IMR-90 (cell line): ENCODE measurements at regions not wholly inside any gene's neighbourhood (a gene's known extent, or its start where the extent isn't known, plus 50 kb on each side); places are given as distances from the start of the nearest gene placed in this dataset.

Experiments
- ATAC-seq: fragments of 200-7000 bp; cut with Tn5 transposase; 2 replicates; pipeline ENCODE4 v1.9.1; 2020; ENCODE audit warnings: low read depth, mild to moderate bottlenecking, moderate library complexity
- BruUV-seq: library from RNA; stranded (reverse); fragments of 400-500 nt; replicated peaks from 2 replicates; lab custom pipeline; 2021; lab: Mats Ljungman, UMichigan
- CTCF ChIA-PET: fragments of 300-600 bp; formaldehyde crosslinking; extraction: SDS; loops from one replicate; lab custom pipeline; 2021; ENCODE audit warnings: antibody characterized with exemption; lab: Yijun Ruan, JAX
- POLR2A ChIA-PET: fragments of 300-600 bp; sonication (Branson Sonifier 250); formaldehyde crosslinking; loops from one replicate; lab custom pipeline; 2022; ENCODE audit warnings: antibody characterized with exemption; ENCODE audit not compliant: unreplicated experiment; lab: Charles Lee
- DNase-seq: peaks from one replicate; pipeline ENCODE4 v3.0.0; 2013
- H2AFZ ChIP-seq: replicated peaks from 2 replicates; pipeline ENCODE3; 2013; ENCODE audit warnings: low read length, mild to moderate bottlenecking; ENCODE audit not compliant: poor library complexity
- H2AK5ac ChIP-seq: 2 replicates; pipeline ENCODE4 v1.6.1; 2013; ENCODE audit warnings: low read depth, low read length, inconsistent platforms
- H2AK9ac ChIP-seq: replicated peaks from 2 replicates; pipeline ENCODE3; 2013; ENCODE audit warnings: mild to moderate bottlenecking, low read depth, low read length, moderate library complexity; ENCODE audit not compliant: poor library complexity
- H2BK120ac ChIP-seq: 2 replicates; pipeline ENCODE4 v1.6.1; 2013; ENCODE audit warnings: low read depth, low read length, inconsistent platforms
- H2BK15ac ChIP-seq: 3 replicates; pipeline ENCODE4 v1.6.1; 2013; ENCODE audit warnings: low read depth, low read length, inconsistent platforms
- H2BK20ac ChIP-seq: 2 replicates; pipeline ENCODE4 v1.6.1; 2013; ENCODE audit warnings: low read depth, mild to moderate bottlenecking, inconsistent platforms, low read length, moderate library complexity
- H2BK5ac ChIP-seq: 2 replicates; pipeline ENCODE4 v1.6.1; 2013; ENCODE audit warnings: mild to moderate bottlenecking, low read depth, low read length, inconsistent platforms; ENCODE audit not compliant: poor library complexity, severe bottlenecking
- H3K14ac ChIP-seq: replicated peaks from 2 replicates; pipeline ENCODE4 v1.6.1; 2013; ENCODE audit warnings: low read depth, low read length, inconsistent platforms
- H3K18ac ChIP-seq: 2 replicates; pipeline ENCODE4 v1.6.1; 2013; ENCODE audit warnings: low read depth, low read length, control low read depth
- H3K23ac ChIP-seq: 2 replicates; pipeline ENCODE4 v1.6.1; 2013; ENCODE audit warnings: low read depth, low read length, inconsistent platforms
- H3K27ac ChIP-seq: 2 replicates; pipeline ENCODE4 v1.5.1; 2013; ENCODE audit warnings: mild to moderate bottlenecking, control low read depth, low read length; ENCODE audit not compliant: insufficient read depth
- H3K27me3 ChIP-seq: 2 replicates; pipeline ENCODE4 v1.6.1; 2013; ENCODE audit warnings: low read length; ENCODE audit not compliant: control insufficient read depth, insufficient read depth
- H3K36me3 ChIP-seq: 2 replicates; pipeline ENCODE4 v1.6.1; 2013; ENCODE audit warnings: low read length, mixed read lengths; ENCODE audit not compliant: control insufficient read depth, insufficient read depth
- H3K4ac ChIP-seq: 2 replicates; pipeline ENCODE4 v1.6.1; 2013; ENCODE audit warnings: low read depth, low read length, inconsistent platforms
- H3K4me1 ChIP-seq: 2 replicates; pipeline ENCODE4 v1.6.1; 2013; ENCODE audit warnings: low read length, mixed read lengths; ENCODE audit not compliant: control insufficient read depth, insufficient read depth
- H3K4me2 ChIP-seq: 2 replicates; pipeline ENCODE4 v1.6.1; 2013; ENCODE audit warnings: low read depth, mild to moderate bottlenecking, control low read depth, low read length, moderate library complexity
- H3K4me3 ChIP-seq: 2 replicates; pipeline ENCODE4 v1.5.1; 2013; ENCODE audit warnings: low read depth, mild to moderate bottlenecking, control low read depth, low read length, moderate library complexity; ENCODE audit not compliant: insufficient read depth
- H3K56ac ChIP-seq: 2 replicates; pipeline ENCODE4 v1.6.1; 2013; ENCODE audit warnings: low read length, inconsistent platforms; ENCODE audit not compliant: insufficient read depth; ENCODE audit errors: extremely low read depth
- H3K79me1 ChIP-seq, 2 experiments: 2 replicates each; pipeline ENCODE4 v1.6.1; 2013; ENCODE audit warnings: low read length in 2 of 2, inconsistent platforms in 1 of 2, low read depth in 1 of 2
- H3K9ac ChIP-seq: 2 replicates; pipeline ENCODE4 v1.6.1; 2013; ENCODE audit warnings: low read depth, low read length, control low read depth
- H3K9me1 ChIP-seq: 2 replicates; pipeline ENCODE4 v1.6.1; 2013; ENCODE audit warnings: low read length, inconsistent platforms; ENCODE audit not compliant: insufficient read depth
- H3K9me3 ChIP-seq: 2 replicates; pipeline ENCODE4 v1.6.1; 2013; ENCODE audit warnings: low read length; ENCODE audit not compliant: control insufficient read depth, insufficient read depth
- H4K20me1 ChIP-seq: 2 replicates; pipeline ENCODE4 v1.6.1; 2013; ENCODE audit warnings: low read length, inconsistent platforms; ENCODE audit not compliant: insufficient read depth
- H4K5ac ChIP-seq: 2 replicates; pipeline ENCODE4 v1.6.1; 2013; ENCODE audit warnings: mild to moderate bottlenecking, low read depth, low read length, control low read depth
- H4K8ac ChIP-seq, 2 experiments: 2 replicates each; pipeline ENCODE4 v1.6.1; 2013; ENCODE audit warnings: low read depth in 2 of 2, low read length in 2 of 2, control low read depth in 1 of 2, inconsistent platforms in 1 of 2
- H4K91ac ChIP-seq: 2 replicates; pipeline ENCODE4 v1.6.1; 2013; ENCODE audit warnings: low read depth, low read length, inconsistent platforms; ENCODE audit not compliant: insufficient read depth
- BHLHE40 ChIP-seq: fragments of 150-350 bp; IDR thresholded peaks from 2 replicates; pipeline ENCODE4 v1.6.1; 2016; ENCODE audit warnings: mild to moderate bottlenecking, low read depth, low read length
- CEBPB ChIP-seq: IDR thresholded peaks from 2 replicates; pipeline ENCODE4 v1.6.1; 2012; ENCODE audit warnings: low read depth, low read length, improper control_type of control experiment
- CHD1 ChIP-seq: IDR thresholded peaks from 2 replicates; pipeline ENCODE4 v1.6.1; 2012; ENCODE audit warnings: low read depth, low read length, improper control_type of control experiment
- FOS ChIP-seq: fragments of 150-350 bp; IDR thresholded peaks from 2 replicates; pipeline ENCODE4 v1.6.1; 2016; ENCODE audit warnings: low read depth, low read length
- MAFK ChIP-seq: IDR thresholded peaks from 2 replicates; pipeline ENCODE4 v1.6.1; 2012; ENCODE audit warnings: low read depth, low read length, improper control_type of control experiment
- MXI1 ChIP-seq: IDR thresholded peaks from 2 replicates; pipeline ENCODE4 v1.6.1; 2012; ENCODE audit warnings: low read depth, mild to moderate bottlenecking, low read length, moderate library complexity, borderline replicate concordance
- NFE2L2 ChIP-seq: fragments of 150-350 bp; IDR thresholded peaks from 2 replicates; pipeline ENCODE4 v1.6.1; 2016; ENCODE audit warnings: low read depth, mild to moderate bottlenecking, low read length
- RAD21 ChIP-seq: IDR thresholded peaks from 2 replicates; pipeline ENCODE4 v1.6.1; 2012; ENCODE audit warnings: low read length, improper control_type of control experiment
- RFX5 ChIP-seq: IDR thresholded peaks from 2 replicates; pipeline ENCODE4 v1.8.0; 2012; ENCODE audit warnings: low read depth, mild to moderate bottlenecking, low read length, moderate library complexity
- SMC3 ChIP-seq: fragments of 150-350 bp; IDR thresholded peaks from 2 replicates; pipeline ENCODE4 v1.6.1; 2016; ENCODE audit warnings: low read depth, mild to moderate bottlenecking, antibody characterized with exemption, low read length, moderate library complexity
- WGBS, 2 experiments: methylation state at CpG; one replicate each; pipeline versions ENCODE4 v1.1.5 to v1.1.7; 2013; ENCODE audit warnings: missing lambda C conversion rate in 2 of 2; ENCODE audit not compliant: insufficient read length in 1 of 2; ENCODE audit errors: extremely low coverage in 2 of 2; 5-methylcytosine and 5-hydroxymethylcytosine counted together
- dilution Hi-C: fragments of 300-500 bp; cut with HindIII; formaldehyde crosslinking; loops from one replicate; pipeline ENCODE4 v1.14.3; 2018; ENCODE audit warnings: low sequenced_read_pairs; ENCODE audit not compliant: unreplicated experiment
- in situ Hi-C: fragments of 300-500 bp; cut with MboI; formaldehyde crosslinking; loops from 3 replicates; pipeline ENCODE4 v1.14.3; 2019; ENCODE audit warnings: low sequenced_read_pairs, inconsistent platforms, mixed read lengths
- intact Hi-C: fragments of 100-400 bp; cut with micrococcal nuclease; formaldehyde crosslinking; loops from 2 replicates; pipeline ENCODE4 v1.10.0; 2022
- TF ChIP-seq, protein P1 (sequence below): conservative IDR thresholded peaks from 2 replicates; pipeline ENCODE4 v1.5.1; 2012; ENCODE audit warnings: mild to moderate bottlenecking, low read depth, low read length, improper control_type of control experiment
- TF ChIP-seq, protein P2 (sequence below): fragments of 150-350 bp; IDR thresholded peaks from 2 replicates; pipeline ENCODE4 v1.6.1; 2016; ENCODE audit warnings: low read depth, mild to moderate bottlenecking, low read length, moderate library complexity, borderline replicate concordance

DNA sequence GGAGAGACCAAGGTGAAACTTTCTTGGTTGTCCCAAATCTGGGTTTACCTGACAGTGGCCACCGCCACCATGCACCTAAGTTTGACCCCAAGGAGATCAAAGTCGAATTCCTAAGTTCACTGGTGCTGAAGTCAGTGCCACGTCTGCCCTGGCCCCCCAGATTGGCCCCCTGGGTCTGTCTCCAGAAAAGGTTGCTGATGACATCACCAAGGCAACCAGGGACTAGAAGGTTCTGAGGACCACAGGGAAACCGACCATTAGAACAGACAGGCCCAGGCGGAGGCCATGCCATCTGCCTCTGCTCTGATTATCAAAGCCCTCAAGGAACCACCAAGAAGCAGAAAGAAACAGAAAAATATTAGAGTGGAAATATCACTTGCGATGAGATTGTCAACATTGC is 91.2 kb downstream of the DLL1 start:
- Histone ChIP-seq H2BK120ac (no peak overlapping the region), H4K20me1 (no peaks in the 10 kb centered on the region), H3K9ac (no peak overlapping the region), H3K4ac (no peak overlapping the region), H3K9me3 (peaks cover 6% of the 10 kb centered on the region), H3K56ac (no peak overlapping the region), H2AK9ac (no peak overlapping the region), H2AK5ac (no peak overlapping the region), H4K5ac (no peak overlapping the region), H3K27me3 (no peaks in the 10 kb centered on the region), H3K79me1 (no peaks in the 10 kb centered on the region), H4K91ac (no peak overlapping the region), H3K14ac (no peak overlapping the region), H2BK5ac (no peak overlapping the region), H2BK15ac (no peak overlapping the region), H3K4me2 (no peak overlapping the region), H3K27ac (no peak overlapping the region), H3K4me3 (no peak overlapping the region), H4K8ac (no peak overlapping the region), H3K18ac (no peak overlapping the region), H3K4me1 (no peaks in the 10 kb centered on the region), H2BK20ac (no peak overlapping the region), H2AFZ (no peak overlapping the region), H3K36me3 (no peaks in the 10 kb centered on the region), H3K9me1 (no peaks in the 10 kb centered on the region), H3K23ac (no peak overlapping the region)
- dilution Hi-C loops (no loop called here), in situ Hi-C loops (no loop called here), intact Hi-C loops (no loop called here)
- 52% methylated on average over 4 of the region's 6 CpGs; no CpG with 5 or more reads in 1 of the 2 experiments for WGBS, 2 experiments
- no TSS peak for BruUV-seq
- DNase-seq = no peak
- POLR2A ChIA-PET = no interaction called here
- TF ChIP-seq NFE2L2 (no peak), RFX5 (no peak), FOS (no peak), CHD1 (no peak), MXI1 (no peak), BHLHE40 (no peak), CEBPB (no peak), MAFK (no peak), RAD21 (no peak), SMC3 (no peak)
- TF ChIP-seq, protein P1, sequence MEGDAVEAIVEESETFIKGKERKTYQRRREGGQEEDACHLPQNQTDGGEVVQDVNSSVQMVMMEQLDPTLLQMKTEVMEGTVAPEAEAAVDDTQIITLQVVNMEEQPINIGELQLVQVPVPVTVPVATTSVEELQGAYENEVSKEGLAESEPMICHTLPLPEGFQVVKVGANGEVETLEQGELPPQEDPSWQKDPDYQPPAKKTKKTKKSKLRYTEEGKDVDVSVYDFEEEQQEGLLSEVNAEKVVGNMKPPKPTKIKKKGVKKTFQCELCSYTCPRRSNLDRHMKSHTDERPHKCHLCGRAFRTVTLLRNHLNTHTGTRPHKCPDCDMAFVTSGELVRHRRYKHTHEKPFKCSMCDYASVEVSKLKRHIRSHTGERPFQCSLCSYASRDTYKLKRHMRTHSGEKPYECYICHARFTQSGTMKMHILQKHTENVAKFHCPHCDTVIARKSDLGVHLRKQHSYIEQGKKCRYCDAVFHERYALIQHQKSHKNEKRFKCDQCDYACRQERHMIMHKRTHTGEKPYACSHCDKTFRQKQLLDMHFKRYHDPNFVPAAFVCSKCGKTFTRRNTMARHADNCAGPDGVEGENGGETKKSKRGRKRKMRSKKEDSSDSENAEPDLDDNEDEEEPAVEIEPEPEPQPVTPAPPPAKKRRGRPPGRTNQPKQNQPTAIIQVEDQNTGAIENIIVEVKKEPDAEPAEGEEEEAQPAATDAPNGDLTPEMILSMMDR = no peak
- TF ChIP-seq, protein P2, sequence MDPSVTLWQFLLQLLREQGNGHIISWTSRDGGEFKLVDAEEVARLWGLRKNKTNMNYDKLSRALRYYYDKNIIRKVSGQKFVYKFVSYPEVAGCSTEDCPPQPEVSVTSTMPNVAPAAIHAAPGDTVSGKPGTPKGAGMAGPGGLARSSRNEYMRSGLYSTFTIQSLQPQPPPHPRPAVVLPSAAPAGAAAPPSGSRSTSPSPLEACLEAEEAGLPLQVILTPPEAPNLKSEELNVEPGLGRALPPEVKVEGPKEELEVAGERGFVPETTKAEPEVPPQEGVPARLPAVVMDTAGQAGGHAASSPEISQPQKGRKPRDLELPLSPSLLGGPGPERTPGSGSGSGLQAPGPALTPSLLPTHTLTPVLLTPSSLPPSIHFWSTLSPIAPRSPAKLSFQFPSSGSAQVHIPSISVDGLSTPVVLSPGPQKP = no peak
- no peak for ATAC-seq
- CTCF ChIA-PET = no interaction called here
